OCI-LY7 (cell line): ENCODE measurements at regions not wholly inside any gene's neighbourhood (a gene's known extent, or its start where the extent isn't known, plus 50 kb on each side); places are given as distances from the start of the nearest gene placed in this dataset.

Experiments used
- EZH2phosphoT487 ChIP-seq: fragments of 200-600 bp; sonication (generic); IDR thresholded peaks from 2 replicates; pipeline ENCODE4 v1.6.1; 2018; ENCODE audit warnings: low read depth, borderline replicate concordance, mild to moderate bottlenecking, mixed run types, antibody characterized with exemption, low read length, moderate library complexity, mixed read lengths
- TF ChIP-seq, protein P1 (sequence below): fragments of 200-600 bp; sonication (generic); conservative IDR thresholded peaks from 2 replicates; pipeline ENCODE4 v1.5.1; 2014; ENCODE audit warnings: mild to moderate bottlenecking, antibody characterized with exemption, low read length, moderate library complexity, mixed read lengths

- TF ChIP-seq, protein P1, sequence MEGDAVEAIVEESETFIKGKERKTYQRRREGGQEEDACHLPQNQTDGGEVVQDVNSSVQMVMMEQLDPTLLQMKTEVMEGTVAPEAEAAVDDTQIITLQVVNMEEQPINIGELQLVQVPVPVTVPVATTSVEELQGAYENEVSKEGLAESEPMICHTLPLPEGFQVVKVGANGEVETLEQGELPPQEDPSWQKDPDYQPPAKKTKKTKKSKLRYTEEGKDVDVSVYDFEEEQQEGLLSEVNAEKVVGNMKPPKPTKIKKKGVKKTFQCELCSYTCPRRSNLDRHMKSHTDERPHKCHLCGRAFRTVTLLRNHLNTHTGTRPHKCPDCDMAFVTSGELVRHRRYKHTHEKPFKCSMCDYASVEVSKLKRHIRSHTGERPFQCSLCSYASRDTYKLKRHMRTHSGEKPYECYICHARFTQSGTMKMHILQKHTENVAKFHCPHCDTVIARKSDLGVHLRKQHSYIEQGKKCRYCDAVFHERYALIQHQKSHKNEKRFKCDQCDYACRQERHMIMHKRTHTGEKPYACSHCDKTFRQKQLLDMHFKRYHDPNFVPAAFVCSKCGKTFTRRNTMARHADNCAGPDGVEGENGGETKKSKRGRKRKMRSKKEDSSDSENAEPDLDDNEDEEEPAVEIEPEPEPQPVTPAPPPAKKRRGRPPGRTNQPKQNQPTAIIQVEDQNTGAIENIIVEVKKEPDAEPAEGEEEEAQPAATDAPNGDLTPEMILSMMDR: no peak
- no peak for TF ChIP-seq EZH2phosphoT487
Observed at GRCh38 chr2:198817536-198817935, 640.2 kb downstream of the SATB2 start.
